AG09309 (cell line): ENCODE measurements at regions not wholly inside any gene's neighbourhood (a gene's known extent, or its start where the extent isn't known, plus 50 kb on each side); places are given as distances from the start of the nearest gene placed in this dataset.

ENCODE experiments used
- DNase-seq: peaks from one replicate; pipeline ENCODE4 v3.0.0-alpha.2; 2010; ENCODE audit warnings: low read depth
- H3K4me3 ChIP-seq: 2 replicates; pipeline ENCODE4 v1.5.1; 2011; ENCODE audit warnings: mild to moderate bottlenecking, low read depth, low read length, moderate library complexity; ENCODE audit not compliant: control insufficient read depth
- CTCF ChIP-seq: IDR thresholded peaks from 2 replicates; pipeline ENCODE4 v1.5.1; 2011; ENCODE audit warnings: mild to moderate bottlenecking, low read depth, low read length, inconsistent platforms; ENCODE audit not compliant: insufficient read depth, control insufficient read depth; ENCODE audit errors: missing control alignments

DNA sequence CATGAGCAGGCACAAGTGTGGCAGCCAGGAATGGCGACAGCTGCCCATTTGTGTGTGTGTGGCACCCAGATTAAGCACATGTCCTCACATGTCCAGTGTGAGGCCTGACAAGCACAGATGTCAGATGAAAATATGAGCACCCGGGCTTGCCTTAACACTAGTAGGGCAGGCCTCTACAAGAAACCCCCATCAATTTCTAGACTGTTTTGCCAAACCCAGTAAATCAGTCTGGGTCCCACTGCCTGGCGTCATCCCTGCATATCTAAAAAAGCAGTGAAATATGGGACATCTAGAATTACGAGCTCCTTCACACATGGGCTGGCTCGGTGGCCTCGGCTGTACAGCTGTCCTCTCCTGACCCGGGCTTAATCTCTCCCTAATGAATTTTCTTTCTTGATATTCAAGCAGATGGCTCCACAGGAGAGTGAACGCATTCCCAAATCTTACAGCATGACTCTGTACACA, 432.7 kb downstream of the FOXO1 start:
- TF ChIP-seq CTCF: no peak
- no peak overlapping the region for H3K4me3 ChIP-seq
- DNase-seq: no peak

DNA sequence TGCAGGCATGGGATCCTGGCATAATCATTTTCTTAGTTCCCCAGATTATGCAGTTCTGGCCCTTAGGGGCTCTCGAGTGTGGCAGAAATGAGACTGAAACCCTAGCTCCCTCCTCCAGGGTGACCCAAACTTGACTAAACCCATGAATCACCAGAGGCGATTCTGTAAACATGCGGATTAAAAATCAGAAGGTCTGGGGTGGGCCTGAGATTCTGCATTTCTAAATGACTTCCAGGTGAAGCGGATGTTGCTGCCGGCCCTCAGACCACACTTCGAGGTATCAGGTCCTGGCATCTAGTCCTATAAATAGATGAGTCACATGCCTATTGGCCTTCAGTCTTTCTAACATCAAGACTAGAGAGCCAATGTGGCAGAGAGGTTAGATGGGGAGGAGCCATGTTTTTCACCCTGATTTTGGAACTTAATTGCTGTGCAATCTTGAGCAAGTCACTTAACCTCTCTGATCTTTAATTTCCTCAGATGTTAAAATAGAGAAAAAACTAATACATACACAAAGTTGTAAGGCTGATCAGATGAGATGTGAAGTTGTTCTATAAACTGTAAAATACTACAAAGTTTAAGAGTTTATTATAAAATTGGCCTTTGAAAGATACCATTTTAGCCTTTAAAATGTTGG, 431.2 kb downstream of the FOXO1 start:
- TF ChIP-seq CTCF: no peak
- H3K4me3 ChIP-seq: no peak overlapping the region
- no peak for DNase-seq

GRCh38 chr13:40236566-40237168, 429.8 kb downstream of the FOXO1 start:
- H3K4me3 ChIP-seq: no peak overlapping the region
- no peak for TF ChIP-seq CTCF
- DNase-seq: no peak

GRCh38 chr13:40238761-40239160, 427.7 kb downstream of the FOXO1 start:
- no peak overlapping the region for H3K4me3 ChIP-seq
- no peak for DNase-seq
- no peak for TF ChIP-seq CTCF

- no peak overlapping the region for H3K4me3 ChIP-seq
- DNase-seq: no peak
- TF ChIP-seq CTCF: no peak
Observed at GRCh38 chr13:40240293-40240692, 426.1 kb downstream of the FOXO1 start.

DNA sequence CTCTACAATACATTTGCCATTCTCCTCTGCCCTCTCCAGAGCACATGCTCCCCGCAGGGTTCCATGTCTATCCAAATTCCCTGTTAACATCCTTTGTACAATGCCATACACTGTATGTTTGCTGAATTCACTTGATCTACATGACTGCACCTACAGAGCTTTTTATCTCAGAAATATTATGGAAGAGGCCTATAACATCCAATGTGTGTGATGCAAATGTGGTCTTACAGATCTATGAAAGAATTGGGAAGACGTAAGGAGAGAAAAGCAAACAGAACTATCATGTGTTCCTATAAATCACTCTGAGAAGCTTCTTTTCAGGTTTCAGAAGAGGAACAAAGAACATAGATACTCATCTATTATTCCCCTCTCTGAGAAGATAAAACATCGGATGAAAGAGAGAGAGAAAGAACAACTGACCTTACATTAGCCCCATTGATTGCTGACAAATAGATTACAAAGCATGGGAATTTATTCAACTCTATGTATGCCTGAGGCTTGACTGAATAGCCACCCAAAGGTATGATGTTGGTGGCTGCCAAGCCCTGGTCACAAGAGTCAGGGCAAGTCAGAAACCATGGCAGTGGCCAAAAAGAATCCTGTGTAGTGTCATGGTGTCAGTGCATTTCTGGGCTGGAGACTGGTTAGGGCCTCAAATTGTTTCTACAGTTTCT, 425.2 kb downstream of the FOXO1 start:
- no peak for TF ChIP-seq CTCF
- no peak for DNase-seq

More for the DNA sequence above, 425.2 kb downstream of the FOXO1 start:
- no peak overlapping the region for H3K4me3 ChIP-seq
